Caco-2 (cell line): ENCODE measurements at regions not wholly inside any gene's neighbourhood (a gene's known extent, or its start where the extent isn't known, plus 50 kb on each side); places are given as distances from the start of the nearest gene placed in this dataset.

Source experiments
- BruUV-seq: library from RNA; stranded (reverse); fragments of 400-500 nt; replicated peaks from 2 replicates; lab custom pipeline; 2021; lab: Mats Ljungman, UMichigan
- CTCF ChIA-PET: fragments of 300-600 bp; sonication (Branson Sonifier 250); formaldehyde crosslinking; loops from one replicate; lab custom pipeline; 2022; ENCODE audit warnings: antibody characterized with exemption; lab: Charles Lee
- POLR2A ChIA-PET: fragments of 300-600 bp; sonication (Branson Sonifier 250); formaldehyde crosslinking; loops from one replicate; lab custom pipeline; 2022; ENCODE audit warnings: antibody characterized with exemption; lab: Charles Lee
- DNase-seq, 2 experiments: peaks; one replicate each; pipeline versions ENCODE4 v3.0.0 to v3.0.0-alpha.2; 2020 to 2022
- H3K27me3 ChIP-seq: replicated peaks from 2 replicates; pipeline ENCODE4 v1.6.0; 2011; ENCODE audit warnings: low read length; ENCODE audit not compliant: control insufficient read depth, insufficient read depth
- H3K36me3 ChIP-seq: 2 replicates; pipeline ENCODE4 v1.5.1; 2011; ENCODE audit warnings: low read length; ENCODE audit not compliant: control insufficient read depth, insufficient read depth
- H3K4me1 ChIP-seq: fragments of 250-450 bp; sonication (Bioruptor Pico); 2 replicates; pipeline ENCODE4 v1.5.1; 2020; ENCODE audit warnings: mild to moderate bottlenecking
- H3K4me3 ChIP-seq: 2 replicates; pipeline ENCODE4 v1.5.1; 2011; ENCODE audit warnings: low read depth, mild to moderate bottlenecking, control low read depth, low read length
- H3K9me3 ChIP-seq: fragments of 250-450 bp; sonication (Bioruptor Pico); 2 replicates; pipeline ENCODE4 v1.5.1; 2020; ENCODE audit warnings: mild to moderate bottlenecking, moderate library complexity
- H3K27ac Mint-ChIP-seq: one replicate; pipeline ENCODE4 v1.8.0; 2022; ENCODE audit warnings: mixed read lengths; ENCODE audit not compliant: unreplicated experiment
- H3K27me3 Mint-ChIP-seq: one replicate; pipeline ENCODE4 v1.8.0; 2022; ENCODE audit warnings: mixed read lengths; ENCODE audit not compliant: insufficient read depth, unreplicated experiment
- H3K36me3 Mint-ChIP-seq: one replicate; pipeline ENCODE4 v1.8.0; 2022; ENCODE audit warnings: mild to moderate bottlenecking, mixed read lengths; ENCODE audit not compliant: insufficient read depth, unreplicated experiment
- H3K4me1 Mint-ChIP-seq: one replicate; pipeline ENCODE4 v1.8.0; 2022; ENCODE audit warnings: low read depth, mixed read lengths; ENCODE audit not compliant: unreplicated experiment
- H3K4me3 Mint-ChIP-seq: one replicate; pipeline ENCODE4 v1.8.0; 2022; ENCODE audit warnings: mild to moderate bottlenecking, moderate library complexity, mixed read lengths; ENCODE audit not compliant: unreplicated experiment
- H3K9me3 Mint-ChIP-seq: one replicate; pipeline ENCODE4 v1.8.0; 2022; ENCODE audit warnings: mixed read lengths; ENCODE audit not compliant: unreplicated experiment
- intact Hi-C: fragments of 100-400 bp; cut with micrococcal nuclease; formaldehyde crosslinking; loops from one replicate; pipeline ENCODE4 v1.10.0; 2022; ENCODE audit not compliant: unreplicated experiment
- TF ChIP-seq, protein P1 (sequence below), 2 experiments: fragments of 200-600 bp in 1 of 2; IDR thresholded peaks; 1 replicate in 1 of 2; 2 replicates in 1 of 2; pipeline versions ENCODE4 v1.5.1 to v1.8.0; 2011 to 2022; ENCODE audit warnings: antibody characterized with exemption in 1 of 2, control low read depth in 1 of 2, inconsistent platforms in 1 of 2, low read depth in 1 of 2, low read length in 1 of 2, mild to moderate bottlenecking in 1 of 2, moderate library complexity in 1 of 2; ENCODE audit not compliant: insufficient read depth in 1 of 2, severe bottlenecking in 1 of 2, unreplicated experiment in 1 of 2

DNA sequence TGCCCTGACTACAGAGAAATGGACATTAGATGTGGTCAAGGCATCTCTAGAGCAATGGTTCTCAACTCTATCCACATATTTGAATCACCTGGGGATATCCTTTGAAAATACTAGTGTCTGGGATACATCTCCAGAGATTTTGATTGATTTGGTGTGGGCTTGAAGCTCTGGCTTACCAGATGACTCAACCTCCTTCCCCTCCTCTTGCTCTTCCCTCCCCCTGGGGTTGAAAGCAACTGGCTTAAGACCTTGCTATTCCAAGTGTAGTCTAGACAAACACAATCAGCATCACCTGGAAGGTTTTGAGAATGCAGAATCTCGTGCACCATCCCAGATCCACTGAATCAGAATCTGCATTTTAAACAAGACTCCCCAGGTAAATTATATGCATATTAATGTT, 183.8 kb downstream of the DAD1 start:
- intact Hi-C loops = no loop called here

DNA sequence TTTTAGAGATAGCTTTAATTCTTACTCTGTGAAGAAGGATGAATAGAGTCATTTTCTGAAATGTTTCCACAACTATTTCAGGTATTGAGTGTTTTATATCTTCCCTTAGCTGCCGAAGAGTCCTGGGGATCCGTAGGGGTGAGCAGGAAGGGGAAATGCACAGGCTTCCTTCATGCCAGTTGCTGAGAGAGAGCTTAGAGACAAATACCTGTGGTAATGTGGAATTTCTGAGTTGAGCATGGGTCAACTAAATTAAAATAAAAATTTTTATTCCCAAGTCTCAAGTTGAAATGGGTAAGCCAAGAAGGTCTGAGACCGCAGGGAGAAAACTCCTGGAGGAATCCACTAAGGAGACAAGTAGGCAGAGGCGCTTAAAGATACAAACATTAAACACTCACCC, 185.7 kb downstream of the DAD1 start:
- DNase-seq = no peak
- TF ChIP-seq, protein P1, sequence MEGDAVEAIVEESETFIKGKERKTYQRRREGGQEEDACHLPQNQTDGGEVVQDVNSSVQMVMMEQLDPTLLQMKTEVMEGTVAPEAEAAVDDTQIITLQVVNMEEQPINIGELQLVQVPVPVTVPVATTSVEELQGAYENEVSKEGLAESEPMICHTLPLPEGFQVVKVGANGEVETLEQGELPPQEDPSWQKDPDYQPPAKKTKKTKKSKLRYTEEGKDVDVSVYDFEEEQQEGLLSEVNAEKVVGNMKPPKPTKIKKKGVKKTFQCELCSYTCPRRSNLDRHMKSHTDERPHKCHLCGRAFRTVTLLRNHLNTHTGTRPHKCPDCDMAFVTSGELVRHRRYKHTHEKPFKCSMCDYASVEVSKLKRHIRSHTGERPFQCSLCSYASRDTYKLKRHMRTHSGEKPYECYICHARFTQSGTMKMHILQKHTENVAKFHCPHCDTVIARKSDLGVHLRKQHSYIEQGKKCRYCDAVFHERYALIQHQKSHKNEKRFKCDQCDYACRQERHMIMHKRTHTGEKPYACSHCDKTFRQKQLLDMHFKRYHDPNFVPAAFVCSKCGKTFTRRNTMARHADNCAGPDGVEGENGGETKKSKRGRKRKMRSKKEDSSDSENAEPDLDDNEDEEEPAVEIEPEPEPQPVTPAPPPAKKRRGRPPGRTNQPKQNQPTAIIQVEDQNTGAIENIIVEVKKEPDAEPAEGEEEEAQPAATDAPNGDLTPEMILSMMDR (IDR thresholded peaks at IDR 0.05; ENCODE audit: insufficient read depth in 1 of 2, low read depth in 1 of 2, low read length in 1 of 2, severe bottlenecking in 1 of 2, unreplicated experiment in 1 of 2) = no peak
- no peak overlapping the region for H3K4me3 ChIP-seq
- H3K9me3 ChIP-seq = no peaks in the 10 kb centered on the region
- H3K27me3 ChIP-seq = no peaks in the 10 kb centered on the region
- Mint-ChIP-seq H3K36me3 (no peaks in the 10 kb centered on the region), H3K4me3 (no peak overlapping the region), H3K4me1 (no peaks in the 10 kb centered on the region), H3K27ac (no peak overlapping the region), H3K27me3 (peaks cover 6% of the 10 kb centered on the region), H3K9me3 (no peaks in the 10 kb centered on the region)
- H3K4me1 ChIP-seq = no peaks in the 10 kb centered on the region
- H3K36me3 ChIP-seq = no peaks in the 10 kb centered on the region
- BruUV-seq = no TSS peak
- intact Hi-C loops = no loop called here
- ChIA-PET CTCF (no interaction called here), POLR2A (no interaction called here)

More for the DNA sequence above, 183.8 kb downstream of the DAD1 start:
- H3K4me1 Mint-ChIP-seq = no peaks in the 10 kb centered on the region
- H3K36me3 Mint-ChIP-seq = no peaks in the 10 kb centered on the region
- Histone ChIP-seq H3K36me3 (no peaks in the 10 kb centered on the region), H3K4me3 (no peak overlapping the region), H3K27me3 (no peaks in the 10 kb centered on the region), H3K9me3 (no peaks in the 10 kb centered on the region), H3K4me1 (no peaks in the 10 kb centered on the region)
- peaks cover 6% of the 10 kb centered on the region for H3K27me3 Mint-ChIP-seq
- no peak overlapping the region for H3K27ac Mint-ChIP-seq
- POLR2A ChIA-PET = no interaction called here
- H3K9me3 Mint-ChIP-seq = no peaks in the 10 kb centered on the region
- DNase-seq = no peak
- H3K4me3 Mint-ChIP-seq = no peak overlapping the region
- no TSS peak for BruUV-seq
- TF ChIP-seq, protein P1 (IDR thresholded peaks at IDR 0.05; ENCODE audit: insufficient read depth in 1 of 2, low read depth in 1 of 2, low read length in 1 of 2, severe bottlenecking in 1 of 2, unreplicated experiment in 1 of 2) = no peak
- CTCF ChIA-PET = no interaction called here

DNA sequence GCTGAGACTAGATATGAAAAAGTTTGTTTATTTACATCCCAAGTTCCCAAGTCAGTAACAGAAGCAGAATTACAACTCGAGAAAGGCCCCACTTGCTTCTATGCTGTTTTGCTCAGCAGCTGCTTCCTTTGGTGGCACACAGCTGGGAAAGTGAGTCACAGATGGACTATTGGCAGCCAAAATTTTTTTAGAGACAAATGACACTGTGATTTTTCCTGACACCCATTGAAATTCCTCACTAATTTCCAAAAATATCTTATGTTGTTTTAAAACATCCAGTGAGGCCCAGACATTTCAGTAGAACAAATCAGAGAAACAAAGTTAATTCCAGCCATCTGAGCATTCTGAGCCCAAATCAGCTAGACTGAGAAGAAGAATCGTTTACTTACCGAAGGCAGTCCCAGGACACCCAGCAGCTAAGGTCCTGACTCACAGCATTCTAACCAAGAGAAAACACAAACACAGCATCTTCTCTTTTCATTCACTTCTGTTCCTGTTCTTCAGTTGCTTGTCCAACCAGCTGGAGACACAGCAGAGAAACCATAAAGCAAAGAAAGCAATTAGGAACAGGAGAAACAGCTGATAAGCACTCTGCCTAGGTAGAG, 188.3 kb downstream of the DAD1 start:
- ChIA-PET CTCF (no interaction called here), POLR2A (no interaction called here)
- no peaks in the 10 kb centered on the region for H3K36me3 ChIP-seq
- BruUV-seq = no TSS peak
- H3K4me3 ChIP-seq = no peak overlapping the region
- H3K36me3 Mint-ChIP-seq = no peaks in the 10 kb centered on the region
- peaks cover 3% of the 10 kb centered on the region for H3K27me3 Mint-ChIP-seq
- H3K27ac Mint-ChIP-seq = no peak overlapping the region
- no peaks in the 10 kb centered on the region for H3K4me1 Mint-ChIP-seq
- TF ChIP-seq, protein P1 (IDR thresholded peaks at IDR 0.05; ENCODE audit: insufficient read depth in 1 of 2, low read depth in 1 of 2, low read length in 1 of 2, severe bottlenecking in 1 of 2, unreplicated experiment in 1 of 2) = no peak
- H3K27me3 ChIP-seq = no peaks in the 10 kb centered on the region
- H3K9me3 ChIP-seq = no peaks in the 10 kb centered on the region
- H3K9me3 Mint-ChIP-seq = no peaks in the 10 kb centered on the region
- no peak overlapping the region for H3K4me3 Mint-ChIP-seq
- no peaks in the 10 kb centered on the region for H3K4me1 ChIP-seq
- no peak for DNase-seq
- intact Hi-C loops = no loop called here
